Fibroblast of lung (primary cell): ENCODE measurements at regions not wholly inside any gene's neighbourhood (a gene's known extent, or its start where the extent isn't known, plus 50 kb on each side); places are given as distances from the start of the nearest gene placed in this dataset.

Experiments
- EZH2 ChIP-seq: IDR thresholded peaks from 2 replicates; pipeline ENCODE4 v1.5.1; 2012; ENCODE audit warnings: low read length, control low read depth, mild to moderate bottlenecking; ENCODE audit errors: missing control alignments
- TF ChIP-seq, protein P1 (sequence below), 2 donors: IDR thresholded peaks in 1 of 2; conservative IDR thresholded peaks in 1 of 2; 1 replicate in 1 of 2; 2 replicates in 1 of 2; pipeline ENCODE4 v1.5.1; 2011 to 2012; ENCODE audit warnings: low read length in 2 of 2, control low read depth in 1 of 2, inconsistent platforms in 1 of 2, low read depth in 1 of 2, mild to moderate bottlenecking in 1 of 2

DNA sequence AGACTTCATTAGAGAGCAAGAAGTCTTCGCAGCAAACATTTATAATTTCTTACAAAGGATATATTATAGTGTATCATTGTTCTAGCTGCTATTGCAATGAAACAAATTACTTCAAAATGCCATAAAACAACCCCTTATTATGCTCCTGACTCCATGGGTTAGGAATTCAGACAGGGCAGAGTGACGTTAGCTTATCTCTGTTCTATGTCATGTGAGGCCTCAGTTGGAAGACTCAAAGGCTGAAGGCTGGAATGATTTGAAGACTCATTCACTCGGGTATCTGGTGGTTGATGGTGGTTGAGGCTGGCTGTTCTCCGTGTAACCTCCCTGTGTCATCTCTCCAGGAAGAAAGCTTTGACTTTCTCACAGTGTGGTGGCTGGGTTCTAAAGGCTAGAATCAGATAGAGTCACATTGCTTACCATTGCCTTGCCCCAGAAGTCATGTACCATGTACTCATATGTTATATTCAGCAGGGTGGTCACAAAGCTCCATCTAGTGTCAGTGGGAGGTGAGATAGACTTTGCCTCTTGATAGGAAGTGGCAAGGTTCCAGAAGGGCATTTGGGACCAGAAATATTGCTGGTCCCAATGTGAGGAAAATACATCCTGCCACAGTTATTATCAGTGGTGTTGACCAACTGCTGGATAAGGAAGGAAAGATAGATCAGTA lies 226.9 kb downstream of the TMEM38B start:
- TF ChIP-seq, protein P1, sequence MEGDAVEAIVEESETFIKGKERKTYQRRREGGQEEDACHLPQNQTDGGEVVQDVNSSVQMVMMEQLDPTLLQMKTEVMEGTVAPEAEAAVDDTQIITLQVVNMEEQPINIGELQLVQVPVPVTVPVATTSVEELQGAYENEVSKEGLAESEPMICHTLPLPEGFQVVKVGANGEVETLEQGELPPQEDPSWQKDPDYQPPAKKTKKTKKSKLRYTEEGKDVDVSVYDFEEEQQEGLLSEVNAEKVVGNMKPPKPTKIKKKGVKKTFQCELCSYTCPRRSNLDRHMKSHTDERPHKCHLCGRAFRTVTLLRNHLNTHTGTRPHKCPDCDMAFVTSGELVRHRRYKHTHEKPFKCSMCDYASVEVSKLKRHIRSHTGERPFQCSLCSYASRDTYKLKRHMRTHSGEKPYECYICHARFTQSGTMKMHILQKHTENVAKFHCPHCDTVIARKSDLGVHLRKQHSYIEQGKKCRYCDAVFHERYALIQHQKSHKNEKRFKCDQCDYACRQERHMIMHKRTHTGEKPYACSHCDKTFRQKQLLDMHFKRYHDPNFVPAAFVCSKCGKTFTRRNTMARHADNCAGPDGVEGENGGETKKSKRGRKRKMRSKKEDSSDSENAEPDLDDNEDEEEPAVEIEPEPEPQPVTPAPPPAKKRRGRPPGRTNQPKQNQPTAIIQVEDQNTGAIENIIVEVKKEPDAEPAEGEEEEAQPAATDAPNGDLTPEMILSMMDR (conservative IDR thresholded peaks at IDR 0.05 in 1 of 2, IDR thresholded peaks at IDR 0.05 in 1 of 2; ENCODE audit: low read depth in 1 of 2, low read length in 2 of 2) = no peak
- no peak for TF ChIP-seq EZH2
